HG03097 (cell line): ENCODE measurements at regions not wholly inside any gene's neighbourhood (a gene's known extent, or its start where the extent isn't known, plus 50 kb on each side); places are given as distances from the start of the nearest gene placed in this dataset.
A peak's percentile ranks its signal among the peaks of the same experiment; 100 is the strongest.
"Not testable (repeated sequence)": the region's sequence is repeated elsewhere in the genome, so short reads cannot be mapped to it uniquely, and the experiment has no call there.

ENCODE experiments used
- ATAC-seq: cut with Tn5 transposase; IDR thresholded peaks from one replicate; pipeline ENCODE4 v1.9.1; 2021; ENCODE audit not compliant: unreplicated experiment, low FRiP score

DNA sequence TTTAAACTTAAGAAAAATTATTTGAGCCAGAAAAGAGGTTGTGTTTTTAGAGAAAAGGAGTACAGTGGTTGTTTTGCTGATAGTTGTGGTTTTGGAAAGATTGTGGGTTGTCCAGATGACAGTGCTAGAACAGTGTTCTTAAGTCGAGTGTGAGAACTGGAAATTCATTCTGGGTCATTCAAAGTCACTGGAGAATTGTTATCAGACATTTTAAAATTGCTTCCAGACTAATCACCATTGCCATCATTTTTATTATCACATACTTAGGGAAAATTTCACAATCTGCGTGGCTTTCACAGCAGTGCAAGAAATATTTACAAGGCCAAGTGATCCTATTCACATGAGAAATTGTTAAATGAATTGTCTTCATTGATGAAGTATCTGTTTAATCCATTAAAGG is 242.2 kb upstream of the DDI1 start:
- no peak for ATAC-seq

DNA sequence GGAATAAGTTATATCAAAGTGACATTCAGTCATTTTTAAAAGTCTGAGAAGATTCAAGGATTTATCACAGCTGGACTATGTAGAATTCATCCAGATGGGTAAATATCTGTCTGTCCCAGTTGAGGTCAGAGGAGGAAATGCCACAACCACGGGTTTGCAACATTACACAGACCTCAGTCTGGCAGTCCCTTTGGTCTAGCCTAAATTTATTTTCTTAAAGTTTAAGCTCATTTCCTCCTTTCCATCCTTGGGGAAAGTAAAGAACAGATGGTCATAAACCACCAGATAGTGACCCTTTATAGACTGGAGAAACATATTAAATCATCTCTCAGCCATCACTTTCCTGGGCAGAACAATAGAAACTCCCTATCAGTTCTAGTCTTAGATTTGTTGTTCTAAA is 238.4 kb upstream of the DDI1 start:
- ATAC-seq: no peak

DNA sequence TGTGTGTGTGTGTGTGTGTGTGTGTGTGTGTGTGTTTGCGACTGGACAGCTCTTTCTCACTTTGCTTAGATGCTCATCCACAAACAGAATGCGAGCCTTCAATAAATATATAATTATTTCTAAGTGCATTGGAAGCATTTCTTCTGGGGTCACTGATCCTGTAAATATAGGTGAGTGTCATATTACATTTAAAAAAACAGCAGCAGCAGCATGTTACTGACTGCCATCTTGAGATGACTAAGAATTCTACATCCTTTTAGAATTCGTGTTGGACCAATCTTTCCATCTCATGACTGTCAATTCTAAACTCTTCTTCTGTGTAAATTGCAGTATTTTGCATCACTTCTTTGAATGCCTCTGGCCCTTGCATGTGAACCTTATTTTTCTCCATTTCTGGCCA is 238.0 kb upstream of the DDI1 start:
- no peak for ATAC-seq

- ATAC-seq: no peak
Measured at GRCh38 chr11:103800406-103801114, 235.9 kb upstream of the DDI1 start.

GRCh38 chr11:103803062-103803461 is 233.4 kb upstream of the DDI1 start:
- no peak for ATAC-seq

DNA sequence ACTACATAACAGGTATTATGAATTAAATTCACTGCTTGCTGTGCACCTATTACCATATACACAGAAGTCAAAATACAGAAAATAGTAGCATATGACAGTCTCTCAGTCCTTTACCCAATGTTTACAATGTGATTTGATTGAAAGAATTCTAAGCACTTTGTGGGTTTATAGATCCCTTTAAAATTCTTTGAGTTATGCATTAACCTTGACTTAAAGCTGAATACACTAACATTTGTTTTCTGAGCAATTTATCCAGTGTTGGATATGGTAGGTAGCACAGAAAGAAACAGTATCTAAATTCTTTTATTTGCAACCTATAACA is 230.8 kb upstream of the DDI1 start:
- ATAC-seq: no peak

- ATAC-seq: peak; percentile 57
Measured at GRCh38 chr11:103806130-103806895, 230.1 kb upstream of the DDI1 start.

DNA sequence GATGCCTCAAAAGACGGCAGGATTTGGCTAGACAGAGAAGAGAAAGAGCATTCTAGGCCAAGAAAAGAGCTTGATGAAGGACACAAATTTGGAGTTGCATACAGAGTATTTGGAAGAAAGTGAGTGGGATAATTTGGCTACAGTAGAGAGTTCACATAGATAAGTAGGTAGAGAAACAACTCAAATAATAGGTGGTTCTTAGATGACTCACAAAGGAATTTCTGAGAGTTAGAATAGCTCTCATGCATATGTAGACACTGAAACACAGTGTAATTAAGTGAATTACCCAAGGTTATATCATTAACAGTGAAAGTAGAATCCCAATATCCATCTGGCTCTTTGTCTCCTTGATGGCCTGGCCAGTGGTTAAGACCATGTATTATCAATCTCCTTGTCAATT is 228.6 kb upstream of the DDI1 start:
- no peak for ATAC-seq

DNA sequence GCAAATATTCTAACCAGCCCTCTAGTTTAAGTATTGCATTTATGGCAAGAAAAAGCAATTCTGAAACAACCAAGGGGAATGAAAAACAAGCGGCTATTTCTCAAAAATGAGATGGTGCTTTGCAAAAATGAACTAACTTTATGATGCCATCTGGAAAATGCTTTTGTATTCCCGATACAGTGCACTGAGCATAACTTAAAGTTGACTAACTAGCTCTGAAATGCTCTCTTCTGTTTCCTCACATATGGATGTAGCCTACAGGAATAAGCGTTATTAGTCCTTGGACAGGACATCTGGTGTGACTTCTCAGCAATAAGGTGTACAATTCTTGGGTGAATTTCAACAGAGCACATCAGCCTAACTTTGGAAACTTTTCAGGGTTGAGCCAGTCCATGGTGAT is 228.2 kb upstream of the DDI1 start:
- no peak for ATAC-seq

DNA sequence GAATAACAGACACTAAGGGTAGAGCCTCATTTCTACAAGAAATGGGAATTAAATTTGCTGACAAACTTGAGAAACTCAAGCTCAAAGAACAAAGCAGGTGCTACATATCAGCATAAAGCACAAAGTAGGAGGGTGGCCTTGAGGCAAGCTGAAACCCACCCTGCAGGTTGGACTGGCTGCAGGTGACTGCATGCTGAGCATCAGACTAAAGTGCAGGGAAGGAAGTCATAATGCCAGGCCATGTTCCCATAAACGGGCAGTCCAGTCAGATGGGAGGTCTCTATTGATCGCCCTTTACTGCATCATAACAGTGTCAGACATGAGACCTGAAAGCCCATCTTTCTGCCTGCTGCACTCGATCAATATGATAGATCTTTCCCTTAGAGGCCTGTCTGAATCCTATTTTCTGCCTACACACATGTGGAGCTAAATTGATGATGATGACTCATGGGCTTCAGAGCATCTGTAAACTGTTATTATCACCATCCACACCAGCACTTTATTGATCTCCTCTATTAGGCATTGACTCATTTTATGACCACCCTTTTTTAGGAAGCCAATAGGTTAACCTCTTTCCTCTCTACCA is 224.5 kb upstream of the DDI1 start:
- no peak for ATAC-seq

DNA sequence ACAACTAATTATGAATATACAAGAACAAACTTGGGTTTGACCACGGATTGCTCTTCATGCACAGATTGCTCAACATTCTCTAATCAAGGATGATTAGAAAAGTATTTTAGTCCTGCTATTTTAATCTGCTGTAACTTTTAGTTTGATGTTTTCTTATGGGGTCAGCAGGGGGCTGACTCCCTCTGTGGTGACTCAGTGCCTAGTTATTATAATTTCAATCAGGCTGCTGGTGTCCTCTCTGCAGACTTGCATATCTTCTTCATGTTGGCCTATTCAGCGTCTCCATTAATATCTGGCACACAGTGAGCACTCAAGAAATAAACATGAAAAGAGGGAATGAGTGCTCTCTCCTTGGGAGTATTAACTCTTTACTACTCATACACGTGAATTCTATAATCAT is 223.8 kb upstream of the DDI1 start:
- ATAC-seq: no peak

DNA sequence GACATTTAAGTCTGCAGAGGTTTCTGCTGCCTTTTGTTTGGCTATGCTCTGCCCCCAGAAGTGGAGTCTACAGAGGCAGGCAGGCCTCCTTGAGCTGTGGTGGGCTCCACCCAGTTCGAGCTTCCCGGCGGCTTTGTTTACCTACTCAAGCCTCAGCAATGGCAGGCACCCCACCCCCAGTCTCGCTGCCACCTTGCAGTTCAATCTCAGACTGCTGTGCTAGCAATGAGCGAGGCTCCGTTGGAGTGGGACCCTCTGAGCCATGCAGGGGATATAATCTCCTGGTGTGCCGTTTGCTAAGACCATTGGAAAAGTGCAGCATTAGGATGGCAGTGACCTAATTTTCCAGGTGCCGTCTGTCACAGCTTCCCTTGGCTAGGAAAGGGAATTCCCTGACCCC is 216.1 kb upstream of the DDI1 start:
- ATAC-seq: not testable (repeated sequence)

GRCh38 chr11:103824116-103824515 is 212.3 kb upstream of the DDI1 start:
- no peak for ATAC-seq

DNA sequence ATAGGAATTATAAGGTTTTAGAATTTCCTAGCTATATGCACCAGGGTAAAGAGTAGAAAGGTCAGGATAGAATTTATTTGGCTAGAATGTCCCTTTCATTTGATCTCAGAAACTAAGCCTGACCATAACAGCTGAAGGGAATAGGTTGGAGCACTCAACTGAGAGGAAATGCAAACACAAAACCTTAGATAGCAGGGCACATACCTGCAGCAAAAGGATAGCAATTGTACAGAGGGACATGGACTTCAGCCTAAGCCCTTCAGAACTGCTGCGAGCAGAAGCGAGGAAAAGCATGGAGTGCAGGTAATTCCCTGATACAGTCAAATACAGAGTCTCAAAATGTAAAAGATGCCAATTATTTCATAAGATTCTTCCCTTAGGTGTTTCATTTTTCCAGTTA is 211.0 kb upstream of the DDI1 start:
- no peak for ATAC-seq

DNA sequence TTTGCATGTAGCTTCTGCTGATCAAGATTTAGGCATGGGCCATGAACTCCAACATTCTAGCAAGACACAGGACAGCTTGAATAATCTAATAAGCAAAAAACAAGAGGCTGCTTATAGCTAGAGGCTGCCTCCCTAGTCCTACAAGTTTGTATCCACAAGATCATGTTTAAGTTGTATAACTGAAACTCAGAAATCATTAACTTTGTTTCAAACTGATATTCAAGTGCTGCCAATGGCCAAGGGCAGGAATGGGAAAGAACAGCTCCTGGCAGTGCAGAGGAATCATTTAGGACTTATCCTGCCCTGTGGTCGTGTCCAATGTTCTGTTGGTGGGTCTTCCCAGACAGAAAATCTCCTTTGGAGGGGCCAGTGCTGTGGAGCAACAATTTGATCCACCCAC is 209.6 kb upstream of the DDI1 start:
- no peak for ATAC-seq

- no peak for ATAC-seq
Measured at GRCh38 chr11:103829596-103829995, 206.8 kb upstream of the DDI1 start.

- ATAC-seq: no peak
Measured at GRCh38 chr11:103830205-103830604, 206.2 kb upstream of the DDI1 start.

DNA sequence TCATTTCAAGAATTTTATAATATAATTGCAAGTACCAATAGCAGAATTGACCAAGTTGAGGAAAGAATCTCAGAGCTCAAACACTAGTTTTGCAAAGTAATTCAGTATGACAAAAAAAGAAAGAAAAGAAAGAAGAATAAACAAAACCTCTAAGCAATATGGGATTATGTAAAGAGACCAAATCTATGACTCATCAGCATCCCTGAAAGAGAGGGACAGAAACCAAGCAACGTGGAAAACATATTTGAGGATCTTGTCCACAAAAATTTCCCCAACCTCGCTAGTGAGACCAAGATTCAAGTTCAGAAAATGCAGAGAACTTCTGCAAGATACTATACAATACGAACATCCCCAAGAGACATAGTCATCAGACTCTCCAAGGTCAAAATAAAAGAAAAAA is 203.7 kb upstream of the DDI1 start:
- ATAC-seq: no peak

- no peak for ATAC-seq
Measured at GRCh38 chr11:103842191-103842590, 194.2 kb upstream of the DDI1 start.

DNA sequence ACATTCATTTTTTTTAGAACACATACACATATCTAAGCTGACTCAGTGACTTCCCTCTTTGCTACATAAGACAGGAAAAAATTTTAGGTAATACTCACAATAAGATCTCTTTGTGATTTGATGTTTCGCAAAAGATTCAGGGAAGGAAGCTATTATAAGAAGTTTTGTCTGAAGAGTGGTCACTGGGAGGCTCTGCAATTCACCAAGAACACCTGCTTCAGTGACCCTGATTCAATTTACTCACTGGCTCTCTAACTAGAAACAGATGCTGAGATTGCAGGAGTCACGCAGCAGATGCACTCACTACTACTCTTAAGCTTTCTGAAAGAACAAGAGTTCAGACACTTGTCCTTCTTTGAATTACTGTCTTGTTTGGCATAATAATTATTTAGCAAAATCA is 193.6 kb upstream of the DDI1 start:
- no peak for ATAC-seq

GRCh38 chr11:103844327-103845215 is 191.9 kb upstream of the DDI1 start:
- ATAC-seq: peak; percentile 56
